ENCODE measurements at regions not wholly inside any gene's neighbourhood (a gene's known extent, or its start where the extent isn't known, plus 50 kb on each side); places are given as distances from the start of the nearest gene placed in this dataset.
"Not testable (repeated sequence)": the region's sequence is repeated elsewhere in the genome, so short reads cannot be mapped to it uniquely, and the experiment has no call there.

DNA sequence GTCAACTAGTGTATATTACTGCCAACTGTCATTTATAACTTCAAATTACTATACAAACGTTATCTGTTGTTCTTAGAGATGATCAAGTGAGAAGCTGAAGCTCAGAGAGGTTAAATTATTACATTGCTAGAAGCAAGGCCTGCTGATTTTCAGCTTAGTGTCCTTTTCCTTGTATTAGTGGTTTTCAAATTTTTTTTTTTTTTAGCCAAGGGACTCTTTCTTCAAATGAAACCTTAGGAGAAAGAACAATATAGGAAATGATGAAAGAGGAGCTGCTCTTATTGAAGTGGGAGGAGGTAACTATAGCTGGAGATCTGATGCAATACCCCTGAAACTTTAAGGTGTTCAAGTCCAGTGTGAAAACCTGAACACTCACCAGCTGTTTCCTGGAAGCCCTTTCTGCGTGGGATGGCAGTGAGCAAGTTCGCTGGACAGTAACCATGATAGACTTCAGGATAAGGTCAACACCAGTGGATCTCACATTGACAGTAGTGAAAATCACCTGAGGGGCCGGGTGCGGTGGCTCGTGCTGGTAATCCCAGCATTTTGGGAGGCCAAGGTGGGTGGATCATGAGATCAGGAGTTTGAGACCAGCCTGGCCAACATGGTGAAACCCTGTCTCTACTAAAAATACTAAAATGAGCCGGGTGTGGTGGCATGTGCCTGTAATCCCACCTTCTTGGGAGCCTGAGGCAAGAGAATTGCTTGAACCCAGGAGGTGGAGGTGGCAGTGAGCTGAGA lies 376.2 kb downstream of the EDEM1 start:
- no peak for DNase-seq

DNA sequence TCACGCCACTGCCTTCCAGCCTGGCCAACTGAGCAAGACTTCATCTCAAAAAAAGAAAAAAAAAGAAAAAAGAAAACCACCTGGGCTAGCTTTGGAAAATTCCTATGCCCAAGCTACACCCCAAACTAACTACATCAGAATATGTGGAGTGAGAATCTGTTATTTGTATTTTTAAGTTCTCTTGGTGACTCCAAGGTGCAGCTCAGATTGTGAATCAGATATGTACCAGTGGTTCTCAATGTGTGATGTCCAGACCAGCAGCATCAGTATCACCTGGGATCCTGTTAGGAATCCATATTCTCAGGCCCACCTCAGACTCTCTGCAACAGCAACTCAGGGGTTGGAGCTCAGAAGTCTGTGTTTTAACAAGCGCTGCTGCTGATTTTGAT lies 376.8 kb downstream of the EDEM1 start:
- DNase-seq, result no peak

DNA sequence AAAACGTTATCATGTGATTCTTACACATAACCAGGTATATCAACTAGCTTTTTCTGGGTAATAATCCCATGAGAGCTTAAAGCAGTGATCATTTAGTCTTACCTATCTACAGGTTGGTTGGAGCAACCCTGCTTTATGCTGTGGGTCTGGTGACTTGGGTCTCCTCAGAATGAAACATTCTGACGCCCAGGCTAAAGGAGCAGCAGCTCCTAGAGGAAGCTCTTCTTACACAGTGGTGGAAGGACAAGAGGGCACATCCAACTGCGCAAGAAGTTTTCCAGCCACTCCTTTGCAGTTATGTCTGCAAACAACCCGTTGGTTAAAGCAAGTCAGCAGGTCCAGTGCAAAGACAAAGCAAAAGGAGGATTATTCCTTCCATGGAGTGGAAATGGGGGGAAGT lies 377.5 kb downstream of the EDEM1 start:
- DNase-seq, result peak; percentile 1

DNA sequence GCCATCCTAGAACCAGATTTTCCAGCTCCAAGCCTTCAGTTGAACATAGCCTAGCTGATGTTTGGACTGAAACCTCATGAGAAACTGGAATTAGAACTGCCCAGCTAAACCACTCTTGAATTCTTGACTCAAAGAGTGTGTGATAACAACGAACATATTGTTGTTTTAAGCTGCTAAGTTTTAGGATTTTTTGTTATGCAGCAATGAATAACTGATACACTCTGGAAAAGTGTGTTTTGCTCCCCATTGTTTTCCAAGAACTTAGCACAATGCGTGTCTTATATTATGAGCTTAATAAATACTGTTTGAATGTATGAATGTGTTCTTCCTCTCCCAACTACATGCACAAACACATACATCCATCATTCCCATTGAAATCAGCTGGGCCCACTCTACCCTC lies 379.6 kb downstream of the EDEM1 start:
- no peak for DNase-seq

DNA sequence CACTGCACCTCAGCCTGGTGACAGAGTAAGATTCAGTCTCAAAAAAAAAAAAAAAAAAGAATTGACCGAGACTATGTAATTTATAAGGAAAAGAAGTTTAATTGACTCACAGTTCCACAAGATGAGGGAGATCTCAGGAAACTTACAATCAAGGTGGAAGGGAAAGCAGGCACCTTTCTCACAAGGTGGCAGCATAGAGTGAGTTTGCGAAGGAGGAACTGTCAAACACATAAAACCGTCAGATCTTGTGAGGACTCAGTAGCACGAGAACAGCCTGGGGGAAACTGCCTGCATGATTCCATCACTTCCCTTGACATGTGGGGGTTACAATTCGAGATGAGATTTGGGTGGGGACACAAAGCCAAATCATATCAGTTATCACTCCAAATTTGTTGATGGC lies 380.9 kb downstream of the EDEM1 start:
- no peak for DNase-seq

DNA sequence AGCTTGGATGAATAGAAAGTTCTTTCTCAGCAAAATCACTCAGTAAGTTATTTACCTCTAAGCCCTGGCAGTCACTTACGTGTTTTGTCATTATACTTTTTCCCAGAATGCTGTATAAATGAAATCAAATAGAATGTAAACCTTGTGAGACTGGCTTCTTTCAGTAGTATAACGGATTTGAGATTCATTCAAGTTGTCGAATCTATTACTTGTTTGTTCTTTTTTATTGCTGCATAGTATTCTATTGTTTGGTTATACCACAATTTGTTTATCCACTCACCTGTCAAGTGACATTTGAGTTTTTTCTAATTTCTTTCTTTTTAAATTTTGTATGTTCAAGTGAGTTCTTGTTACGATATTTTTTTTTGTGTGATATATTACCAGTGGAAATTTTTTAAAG lies 381.6 kb downstream of the EDEM1 start:
- DNase-seq, result no peak

DNA sequence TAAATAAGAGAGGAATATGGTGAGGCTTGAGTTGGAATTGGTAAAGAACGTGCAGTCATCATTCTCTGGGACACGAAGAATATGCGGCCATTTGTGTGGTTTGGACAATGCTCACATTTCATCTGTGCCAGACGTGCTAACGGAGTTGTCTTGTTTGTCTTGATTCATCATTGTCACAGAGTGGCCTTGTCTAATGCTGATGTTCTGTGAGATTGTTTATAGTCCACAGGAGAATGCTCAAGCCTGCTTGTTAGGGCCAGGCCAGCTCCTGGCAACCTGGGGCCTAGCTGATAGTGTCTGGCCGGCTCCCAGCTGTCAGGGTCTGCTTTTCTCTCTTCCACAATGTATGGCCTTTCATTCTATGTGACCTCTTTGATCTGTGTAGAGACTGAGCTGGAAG lies 384.7 kb downstream of the EDEM1 start:
- no peak for DNase-seq

DNA sequence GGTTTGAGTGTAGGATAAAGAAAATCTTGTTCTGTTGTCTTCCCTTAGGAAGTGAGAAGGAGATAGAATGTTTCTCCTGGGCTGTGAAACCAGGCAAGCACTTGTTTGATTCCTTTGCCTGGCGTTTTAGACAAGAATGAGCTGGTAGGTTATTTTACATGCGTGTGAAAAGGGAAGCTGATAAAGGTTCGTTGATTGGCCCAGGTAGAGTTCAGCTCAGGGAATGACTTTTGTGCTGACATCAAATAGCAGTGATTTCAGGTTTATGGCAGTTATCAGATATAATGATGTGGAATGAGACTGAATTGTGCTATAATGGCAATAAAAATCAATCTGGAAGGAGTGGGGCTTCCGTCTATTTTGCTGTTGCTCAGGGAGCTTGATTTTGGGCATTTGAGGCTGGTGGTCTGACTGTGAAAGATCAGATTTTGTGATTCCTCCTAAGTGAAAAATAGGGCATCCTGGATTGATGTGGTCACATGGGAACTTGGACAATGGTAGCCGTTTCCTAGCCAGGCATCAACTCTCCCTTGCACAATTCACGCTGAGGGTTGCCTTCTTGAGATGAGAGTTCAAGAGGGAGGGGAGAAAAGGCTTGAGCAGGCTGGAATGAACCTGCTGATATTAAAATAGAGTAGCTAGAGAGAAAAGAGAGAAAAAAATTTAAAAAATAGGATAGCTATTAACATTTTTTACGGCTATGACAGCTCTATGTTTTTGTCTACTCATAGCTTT lies 388.9 kb downstream of the EDEM1 start:
- no peak for DNase-seq

DNA sequence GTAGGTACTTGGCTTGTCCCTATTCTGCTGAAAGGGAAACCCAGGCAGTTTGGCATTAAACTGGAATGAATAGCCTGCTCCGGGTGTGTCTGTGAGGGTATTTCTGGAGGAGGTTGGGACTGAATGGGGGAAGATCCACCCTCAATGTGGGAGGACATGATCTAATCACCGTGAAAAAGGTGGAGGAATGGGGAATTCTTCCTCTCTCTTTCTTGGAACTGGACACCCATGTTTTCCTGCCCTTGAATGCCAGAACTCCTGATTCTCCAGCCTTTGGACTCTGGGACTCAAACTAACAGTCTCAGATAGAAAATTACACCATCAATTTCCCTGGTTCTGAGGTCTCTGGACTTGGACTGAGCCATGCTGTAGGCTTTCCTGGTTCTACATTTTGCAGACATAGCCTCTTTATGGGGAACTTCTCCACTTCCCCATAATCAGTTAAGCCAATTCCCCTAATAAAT lies 391.7 kb downstream of the EDEM1 start:
- no peak for DNase-seq

DNA sequence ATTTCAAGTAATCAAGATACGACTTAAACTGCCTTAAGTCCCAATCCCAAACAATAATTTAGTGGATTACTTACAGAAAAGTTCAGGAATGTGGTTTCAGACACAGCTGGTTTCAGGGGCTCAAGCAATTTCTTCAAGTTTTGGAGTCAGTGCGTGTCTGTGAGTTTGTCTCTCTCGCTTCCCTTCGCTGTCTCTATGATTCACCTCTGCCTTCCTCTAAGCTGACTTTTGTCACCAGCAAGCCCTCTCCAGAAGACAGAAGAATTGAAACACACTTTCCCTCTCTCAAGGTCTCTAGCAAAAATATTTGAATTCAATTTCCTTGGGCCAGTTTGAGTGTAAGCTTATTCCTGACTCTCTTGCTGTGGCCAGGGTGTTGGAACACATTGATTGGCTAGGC lies 392.4 kb downstream of the EDEM1 start:
- DNase-seq, result no peak

DNA sequence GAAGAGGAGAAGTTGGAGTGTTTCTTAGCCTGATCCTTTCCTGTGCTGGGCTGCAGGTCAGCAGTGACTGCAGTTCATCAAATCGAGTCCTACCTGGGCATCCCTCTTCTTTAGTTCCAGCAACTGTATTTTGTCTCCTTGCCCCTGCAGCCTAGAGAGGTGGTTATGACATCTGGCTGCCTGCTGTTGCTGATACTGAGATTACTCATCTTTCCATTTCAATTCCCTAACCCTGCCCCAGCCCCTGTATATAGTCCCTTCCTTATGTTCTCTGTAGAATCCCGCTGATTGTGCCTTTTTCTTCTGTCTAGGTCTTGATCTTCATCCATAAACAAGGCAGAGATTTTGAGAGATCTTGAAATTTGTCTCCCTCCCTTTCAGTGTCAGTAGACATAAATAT lies 393.3 kb downstream of the EDEM1 start:
- DNase-seq, result no peak

DNA sequence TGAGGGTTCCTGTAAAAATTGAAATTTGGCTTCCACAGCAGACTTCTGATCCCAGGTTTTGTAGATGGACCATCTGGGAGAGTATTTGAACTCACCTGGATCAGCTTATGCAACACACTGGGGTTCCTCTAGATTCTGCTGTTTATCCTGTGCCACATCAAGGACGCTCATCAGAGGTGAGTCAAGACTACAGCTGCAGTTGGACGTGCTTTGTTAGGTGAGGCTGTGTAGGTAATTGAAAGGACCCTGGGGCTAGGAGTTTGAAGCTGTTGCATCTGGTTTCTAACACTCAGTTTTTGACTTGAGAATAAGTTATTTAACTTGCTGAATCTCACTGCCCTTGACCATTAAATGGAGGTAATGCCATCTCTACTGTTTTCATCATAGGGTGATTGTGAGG lies 394.2 kb downstream of the EDEM1 start:
- DNase-seq, result no peak

DNA sequence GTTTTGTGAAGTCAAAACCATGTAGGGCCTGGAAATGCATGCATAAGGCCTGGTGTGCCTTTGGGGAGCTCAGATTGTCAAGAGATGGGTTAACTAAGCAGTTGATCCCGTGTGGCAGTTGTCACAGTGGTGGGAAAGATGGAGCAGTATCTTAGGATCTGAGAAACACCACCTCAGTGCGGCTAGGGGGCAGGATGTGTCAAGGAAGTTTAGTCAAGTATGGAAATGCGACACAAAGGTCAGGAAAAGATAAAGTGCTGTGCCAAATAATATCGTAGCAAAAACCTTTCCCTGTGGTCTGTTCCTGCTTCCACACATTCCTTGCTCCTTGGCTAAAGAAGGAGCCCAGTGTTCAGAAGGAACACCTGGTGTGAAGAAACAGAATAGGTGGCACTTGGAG lies 396.4 kb downstream of the EDEM1 start:
- no peak for DNase-seq

DNA sequence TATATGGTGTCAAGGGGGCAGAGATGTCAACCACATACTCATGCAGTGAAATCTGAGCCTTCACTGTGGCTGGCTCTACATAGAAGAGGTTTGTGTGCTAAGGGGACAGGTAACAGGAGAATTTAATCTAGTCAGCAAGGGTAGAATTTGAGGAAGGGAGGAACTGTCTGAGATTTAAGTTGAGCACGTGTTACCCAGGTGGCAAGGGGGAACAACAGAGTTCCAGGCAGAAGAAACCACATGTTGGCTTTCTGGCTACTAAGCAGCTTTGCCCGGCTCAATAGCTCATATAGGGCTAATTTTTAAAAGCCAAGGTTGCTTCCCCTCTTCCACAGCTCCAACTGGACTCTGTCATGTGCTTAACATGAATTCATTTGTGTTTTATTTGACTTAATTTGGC lies 397.6 kb downstream of the EDEM1 start:
- DNase-seq, result no peak

DNA sequence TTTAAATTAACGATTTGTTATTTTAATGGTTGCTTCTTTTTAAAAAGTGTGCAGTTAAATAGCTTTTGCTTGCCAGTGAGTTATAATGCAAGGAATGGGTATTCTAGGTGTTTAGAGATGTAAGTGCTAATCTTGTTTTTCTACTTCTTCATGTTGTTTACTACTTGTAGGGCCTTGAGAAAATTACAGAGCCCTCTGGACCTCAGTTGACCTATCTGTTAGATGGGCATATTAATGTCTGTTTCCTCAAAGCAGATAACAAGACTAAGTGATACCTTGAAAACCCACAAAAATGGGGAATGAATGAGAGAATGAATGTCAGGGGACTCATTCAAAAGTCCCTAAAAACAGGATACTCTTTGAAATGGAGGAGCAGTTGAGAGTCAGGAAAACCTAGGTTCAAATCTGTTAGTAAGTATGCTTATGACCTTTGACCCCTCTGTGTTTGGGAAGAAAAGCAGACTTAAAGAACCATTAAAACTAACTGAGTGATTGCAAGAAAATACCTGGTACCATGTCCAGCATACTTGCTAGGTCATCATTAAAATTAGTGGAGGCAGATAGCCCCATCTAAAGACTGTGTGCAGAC lies 419.5 kb downstream of the EDEM1 start:
- no peak for DNase-seq

DNA sequence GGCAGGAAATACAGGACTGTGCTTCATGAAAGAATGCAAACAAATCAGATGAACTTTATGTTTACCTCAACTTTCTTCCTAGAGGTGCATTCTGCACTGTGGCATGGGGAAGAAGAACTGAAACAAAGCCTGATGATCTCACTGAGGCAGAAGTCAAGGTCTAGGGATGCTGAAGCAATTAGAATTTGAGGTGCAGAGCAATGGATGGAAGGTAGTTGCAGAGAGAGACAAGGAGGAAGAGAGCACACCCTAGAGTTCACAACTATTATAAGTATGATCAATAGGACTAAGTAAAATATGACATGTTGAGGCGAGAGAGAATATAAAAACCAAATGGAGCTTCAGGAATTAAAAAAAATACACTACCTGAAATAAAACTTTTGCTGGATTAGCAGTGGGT lies 420.1 kb downstream of the EDEM1 start:
- no peak for DNase-seq

DNA sequence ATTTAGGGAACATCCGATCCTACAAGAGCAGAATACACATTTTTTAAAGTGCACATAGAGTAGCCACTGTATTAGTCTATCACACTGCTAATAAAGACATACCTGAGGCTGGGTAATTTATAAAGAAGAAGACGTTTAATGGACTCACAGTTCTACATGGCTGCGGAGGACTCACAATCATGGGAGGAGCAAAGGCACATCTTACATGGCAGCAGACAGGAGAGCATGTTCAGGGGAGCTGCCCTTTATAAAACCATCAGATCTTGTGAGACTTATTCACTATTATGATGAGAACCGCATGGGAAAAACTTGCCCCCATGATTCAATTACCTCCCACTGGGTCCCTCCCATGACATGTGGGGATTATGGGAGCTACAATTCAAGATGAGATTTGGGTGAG lies 421.5 kb downstream of the EDEM1 start:
- DNase-seq, result not testable (repeated sequence)

DNA sequence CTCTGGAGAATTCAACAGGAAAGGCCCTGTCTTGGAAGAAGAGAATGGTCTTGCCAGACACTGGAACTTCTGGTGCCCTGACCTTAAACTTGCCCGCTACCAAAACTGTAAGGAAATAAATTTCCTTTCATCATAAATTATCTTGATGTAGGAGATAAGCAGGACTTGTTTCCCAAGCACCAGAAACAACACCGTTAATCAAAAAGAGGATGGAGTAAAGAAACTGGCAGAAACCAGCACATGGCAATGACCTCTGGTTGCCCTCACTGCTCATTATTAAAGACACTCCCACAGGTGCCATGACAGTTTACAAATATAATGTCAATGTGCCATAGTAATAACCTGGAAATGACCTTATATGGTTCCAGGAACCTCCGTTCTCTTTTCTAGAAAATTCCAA lies 426.1 kb downstream of the EDEM1 start:
- no peak for DNase-seq

DNA sequence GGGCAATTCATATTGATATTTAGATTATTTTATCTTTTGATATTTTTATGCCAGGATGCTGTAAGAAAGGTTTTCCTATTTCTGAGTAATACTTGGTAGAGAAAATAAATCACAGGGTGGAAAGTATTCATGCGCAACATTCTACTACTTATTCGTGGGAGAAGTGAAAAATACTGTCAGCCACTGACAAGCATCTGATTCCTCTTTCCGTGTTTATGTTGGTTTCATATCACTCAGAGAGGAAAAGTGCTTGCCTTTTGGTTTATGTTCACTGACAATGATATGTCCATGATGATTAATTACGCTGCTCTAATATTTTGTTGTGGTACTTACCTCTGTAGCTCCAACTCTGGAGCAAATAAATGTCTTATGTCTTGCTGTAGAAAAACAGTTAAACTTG lies 429.4 kb downstream of the EDEM1 start:
- no peak for DNase-seq

DNA sequence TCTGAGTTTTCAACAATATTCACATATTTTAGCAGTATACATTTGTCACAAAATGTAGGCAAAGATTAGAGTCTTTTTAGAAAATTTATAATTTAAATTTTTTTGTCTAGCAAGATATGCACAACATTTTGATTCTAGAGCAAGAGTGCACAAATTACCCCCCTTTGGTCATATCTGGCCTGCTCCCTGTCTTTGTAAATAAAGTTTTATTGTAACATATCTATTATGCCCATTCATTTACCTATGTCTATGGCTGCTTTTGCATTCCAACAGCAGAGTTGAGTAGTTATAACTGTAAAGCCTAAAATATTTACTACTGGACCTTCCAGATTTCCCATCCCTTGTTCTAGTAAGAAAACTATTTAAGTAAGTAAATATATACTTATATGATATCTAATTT lies 430.7 kb downstream of the EDEM1 start:
- DNase-seq, result no peak

DNA sequence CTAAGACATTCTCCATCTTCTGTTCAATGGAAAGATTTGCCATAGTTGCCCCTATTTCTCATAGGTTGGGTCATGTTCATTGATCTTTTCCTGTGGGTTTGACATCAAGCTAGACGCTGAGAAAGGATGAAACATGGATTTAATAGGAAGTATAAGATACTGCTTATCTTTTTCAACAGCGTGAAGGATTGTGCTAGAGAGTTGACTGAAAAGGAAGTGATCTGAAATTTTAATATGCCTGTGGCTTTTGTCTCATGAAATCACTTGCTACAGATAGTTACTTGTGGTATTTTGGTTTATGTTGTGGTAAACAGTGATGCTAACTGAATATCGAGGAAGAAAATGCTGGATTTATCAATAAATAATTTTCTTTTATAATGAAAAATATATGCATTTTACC lies 442.9 kb downstream of the EDEM1 start:
- no peak for DNase-seq

DNA sequence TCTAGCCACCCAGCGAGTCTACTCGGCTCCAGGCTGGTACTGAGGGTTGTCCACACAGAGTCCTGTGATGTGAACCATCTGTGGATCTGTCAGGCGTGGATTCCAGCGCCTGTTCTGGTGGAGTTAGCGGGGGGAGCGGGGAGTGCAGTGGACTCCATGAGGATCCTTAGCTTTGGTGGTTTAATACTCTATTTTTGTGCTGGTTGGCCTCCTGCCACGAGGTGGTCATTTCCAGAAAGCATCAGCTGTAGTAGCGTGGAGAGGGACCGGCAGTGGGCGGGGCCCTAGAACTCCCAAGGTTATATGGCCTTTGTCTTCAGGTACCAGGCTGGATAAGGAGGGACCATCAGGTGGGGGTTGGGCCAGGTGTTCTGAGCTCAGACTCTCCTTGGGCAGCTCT lies 446.5 kb downstream of the EDEM1 start:
- no peak for DNase-seq

DNA sequence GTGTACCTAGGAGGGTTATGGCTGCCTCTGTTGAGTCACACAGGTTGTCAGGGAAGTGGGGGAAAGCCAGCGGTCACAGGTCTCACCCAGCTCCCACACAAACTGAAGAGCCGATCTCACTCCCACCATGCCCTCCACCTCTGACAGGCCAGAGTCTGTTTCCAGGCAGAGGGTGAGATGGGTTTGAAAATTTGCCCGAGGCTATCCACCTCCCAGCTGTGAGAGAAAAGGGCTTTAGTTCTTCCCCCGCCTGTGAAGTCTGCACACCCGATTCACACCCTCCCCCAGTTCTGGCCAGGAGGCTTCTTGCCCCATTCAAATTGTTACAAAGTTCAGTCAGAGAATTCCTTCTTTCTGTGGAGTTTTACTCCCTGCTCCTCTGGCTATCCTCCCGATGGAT lies 446.9 kb downstream of the EDEM1 start:
- DNase-seq, result no peak

DNA sequence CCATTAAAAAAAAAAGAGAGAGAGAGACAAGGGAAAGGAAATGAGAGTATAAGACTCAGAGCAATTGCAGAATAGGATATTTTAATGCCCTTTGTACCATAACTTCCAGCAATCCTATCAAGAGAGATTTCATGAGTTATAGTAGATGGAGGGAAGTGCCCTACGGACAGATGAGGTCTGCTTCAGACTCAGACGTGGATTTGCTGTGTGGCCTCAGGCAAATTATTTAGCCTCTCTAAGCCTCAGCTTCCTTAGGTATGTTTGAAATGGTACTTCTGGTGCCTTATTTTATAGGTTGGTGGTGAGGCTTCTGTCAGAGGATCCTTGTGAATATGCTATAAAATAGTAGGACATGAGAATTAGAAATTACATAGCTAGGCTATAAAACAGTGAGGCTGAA lies 448.2 kb downstream of the EDEM1 start:
- DNase-seq, result no peak
